HG03521 (cell line): ENCODE measurements at regions not wholly inside any gene's neighbourhood (a gene's known extent, or its start where the extent isn't known, plus 50 kb on each side); places are given as distances from the start of the nearest gene placed in this dataset.

Experiments used
- ATAC-seq: cut with Tn5 transposase; IDR thresholded peaks from one replicate; pipeline ENCODE4 v1.9.1; 2021; ENCODE audit warnings: mild to moderate bottlenecking, moderate library complexity; ENCODE audit not compliant: unreplicated experiment

GRCh38 chr19:29098091-29098490 is 114.9 kb downstream of the UQCRFS1 start:
- ATAC-seq = no peak

- ATAC-seq = no peak
Observed at GRCh38 chr19:29096896-29097295, 116.1 kb downstream of the UQCRFS1 start.

GRCh38 chr19:29093553-29093908 is 119.4 kb downstream of the UQCRFS1 start:
- no peak for ATAC-seq

DNA sequence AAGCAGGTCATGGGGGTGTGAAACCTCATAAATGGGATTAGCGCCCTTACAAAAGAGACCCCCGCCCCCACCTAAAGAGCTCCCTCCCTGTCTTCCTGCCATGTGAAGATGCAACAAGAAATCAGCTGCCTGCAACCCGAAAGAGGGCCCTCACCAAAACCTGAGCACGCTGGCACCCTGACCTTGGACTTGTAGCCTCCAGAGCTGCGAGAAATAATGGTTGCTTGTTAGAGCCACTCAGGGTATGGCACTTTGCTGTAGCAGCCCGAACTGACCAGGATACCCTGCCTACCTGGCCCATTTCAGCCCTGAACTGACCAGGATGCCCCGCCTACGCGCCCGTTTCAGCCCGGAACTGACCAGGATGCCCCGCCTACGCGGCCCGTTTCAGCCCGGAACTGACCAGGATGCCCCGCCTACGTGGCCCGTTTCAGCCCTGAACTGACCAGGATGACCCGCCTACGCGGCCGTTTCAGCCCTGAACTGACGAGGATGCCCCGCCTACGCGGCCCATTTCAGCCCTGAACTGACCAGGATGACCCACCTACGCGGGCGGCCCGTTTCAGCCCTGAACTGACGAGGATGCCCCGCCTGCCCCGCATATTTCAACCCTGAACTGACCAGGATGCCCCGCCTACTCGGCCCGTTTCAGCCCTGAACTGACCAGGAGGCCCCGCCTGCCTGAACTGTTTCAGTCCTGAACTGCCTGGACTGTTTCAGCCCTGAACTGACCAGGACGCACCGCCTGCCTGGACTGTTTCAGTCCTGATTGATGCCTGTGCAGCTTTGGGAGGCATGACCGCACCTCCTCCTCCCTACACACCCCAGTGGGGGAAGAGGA is 120.0 kb downstream of the UQCRFS1 start:
- no peak for ATAC-seq

DNA sequence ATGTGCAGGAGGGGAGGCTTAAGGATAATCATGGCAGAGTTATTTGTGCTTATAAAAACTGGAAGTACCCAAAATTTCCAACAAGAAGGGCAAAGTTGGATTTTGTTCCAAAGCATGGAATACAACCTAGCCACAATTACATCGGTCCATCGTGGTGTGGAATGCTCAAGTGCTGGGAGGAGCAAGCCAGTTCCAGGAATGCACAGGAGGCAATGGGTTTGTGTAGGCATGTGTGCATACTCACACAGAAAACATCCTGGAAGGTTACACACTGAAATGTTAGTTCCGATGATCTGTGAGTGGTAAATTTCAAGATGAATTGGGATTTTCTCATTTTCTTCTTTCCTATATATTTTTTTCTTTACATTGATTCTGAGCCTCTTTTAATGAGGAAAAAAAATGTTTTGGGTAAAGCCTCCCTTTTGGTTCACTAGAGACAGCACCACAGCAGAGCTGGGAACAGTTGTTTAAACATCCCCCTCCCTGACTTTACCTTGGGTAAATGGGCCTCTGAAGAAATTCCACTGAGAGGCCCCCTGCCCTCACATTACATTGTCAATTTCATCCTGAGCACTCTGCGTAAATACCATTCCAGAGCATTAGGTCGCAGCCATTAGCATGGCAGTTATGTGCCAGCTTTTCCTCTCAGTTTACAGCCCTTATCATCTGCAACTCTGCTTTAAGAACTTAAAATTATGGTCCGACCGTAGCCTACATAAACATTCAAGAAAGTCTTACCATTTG is 122.0 kb downstream of the UQCRFS1 start:
- ATAC-seq = no peak

GRCh38 chr19:29089315-29089870 is 123.6 kb downstream of the UQCRFS1 start:
- no peak for ATAC-seq

DNA sequence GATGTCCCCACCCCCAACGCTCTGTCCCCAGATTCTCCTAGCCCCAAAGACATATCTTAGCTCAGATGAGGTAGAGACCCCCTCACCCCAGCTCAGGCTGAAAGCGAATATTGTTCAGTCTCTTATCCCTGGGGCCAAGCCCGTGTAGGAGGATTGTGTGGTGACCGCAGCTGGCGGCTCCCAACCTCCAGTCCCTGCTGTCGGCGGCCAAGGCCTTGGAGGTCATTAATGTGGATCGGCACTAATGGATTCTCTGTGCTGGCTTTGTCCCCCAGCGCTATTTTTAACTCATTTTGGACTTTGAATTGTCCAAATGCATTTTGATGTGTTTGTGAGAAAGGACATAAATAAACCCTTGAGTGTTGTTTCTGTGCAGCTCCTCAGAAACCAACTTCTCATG is 124.2 kb downstream of the UQCRFS1 start:
- ATAC-seq = no peak

GRCh38 chr19:29086646-29087045 is 126.3 kb downstream of the UQCRFS1 start:
- no peak for ATAC-seq

DNA sequence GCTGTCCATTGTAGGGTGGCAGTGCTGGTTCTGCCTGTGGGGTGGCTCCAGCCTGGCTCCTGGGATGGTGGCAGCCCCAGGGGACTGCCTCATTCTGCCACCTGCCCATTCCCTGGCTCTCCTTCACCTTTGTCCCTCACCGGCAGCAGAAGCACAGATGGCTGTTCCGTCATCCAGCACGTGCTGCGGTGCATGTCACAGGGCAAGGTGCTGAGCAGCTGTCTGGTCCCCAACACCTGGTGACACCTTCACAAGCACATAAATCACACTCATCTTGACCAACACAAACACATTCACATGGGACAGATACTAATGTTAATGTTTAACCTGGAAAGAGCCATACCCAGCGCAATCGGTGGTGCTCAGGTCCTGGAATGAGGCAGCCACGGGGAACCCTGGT is 126.8 kb downstream of the UQCRFS1 start:
- ATAC-seq = no peak

DNA sequence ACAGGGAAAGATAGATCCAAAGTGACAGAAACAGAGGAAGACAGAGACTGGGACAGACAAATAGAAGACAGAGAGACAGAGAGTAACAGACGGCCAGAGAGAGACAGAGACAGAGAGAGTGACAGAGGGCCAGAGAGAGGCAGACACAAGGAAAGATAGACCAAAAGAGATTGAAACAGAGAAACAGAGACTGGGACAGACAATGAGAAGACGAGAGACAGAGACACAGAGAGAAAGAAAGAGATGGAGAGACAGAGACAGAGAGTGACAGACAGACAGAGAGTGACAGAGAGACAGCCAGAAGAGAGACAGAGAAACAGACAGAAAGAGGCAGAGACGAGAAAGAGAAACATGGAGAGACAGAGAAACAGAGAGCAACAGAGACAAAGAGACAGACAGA is 127.3 kb downstream of the UQCRFS1 start:
- no peak for ATAC-seq

- ATAC-seq = no peak
Observed at GRCh38 chr19:29085206-29085605, 127.7 kb downstream of the UQCRFS1 start.

GRCh38 chr19:29084266-29084665 is 128.7 kb downstream of the UQCRFS1 start:
- ATAC-seq = no peak

DNA sequence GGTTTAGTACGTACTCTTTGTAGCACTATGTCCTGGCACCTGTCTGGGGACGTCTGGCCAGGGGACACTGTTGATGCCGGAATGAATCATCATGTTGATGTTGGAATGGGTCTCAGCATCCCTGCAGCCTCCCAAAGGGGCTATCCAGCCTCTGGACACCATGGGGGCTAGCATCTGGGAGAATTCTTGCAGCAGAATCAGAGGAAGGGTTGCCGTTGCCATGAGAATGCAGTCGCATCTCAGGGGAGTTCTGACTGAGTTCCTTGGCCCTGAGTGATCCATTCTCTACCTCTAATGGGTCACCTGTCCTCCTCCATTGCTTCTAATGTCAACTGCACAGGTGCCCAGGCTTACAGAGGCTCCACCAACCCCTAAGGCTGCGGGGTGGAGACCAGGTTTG is 129.1 kb downstream of the UQCRFS1 start:
- ATAC-seq = no peak

DNA sequence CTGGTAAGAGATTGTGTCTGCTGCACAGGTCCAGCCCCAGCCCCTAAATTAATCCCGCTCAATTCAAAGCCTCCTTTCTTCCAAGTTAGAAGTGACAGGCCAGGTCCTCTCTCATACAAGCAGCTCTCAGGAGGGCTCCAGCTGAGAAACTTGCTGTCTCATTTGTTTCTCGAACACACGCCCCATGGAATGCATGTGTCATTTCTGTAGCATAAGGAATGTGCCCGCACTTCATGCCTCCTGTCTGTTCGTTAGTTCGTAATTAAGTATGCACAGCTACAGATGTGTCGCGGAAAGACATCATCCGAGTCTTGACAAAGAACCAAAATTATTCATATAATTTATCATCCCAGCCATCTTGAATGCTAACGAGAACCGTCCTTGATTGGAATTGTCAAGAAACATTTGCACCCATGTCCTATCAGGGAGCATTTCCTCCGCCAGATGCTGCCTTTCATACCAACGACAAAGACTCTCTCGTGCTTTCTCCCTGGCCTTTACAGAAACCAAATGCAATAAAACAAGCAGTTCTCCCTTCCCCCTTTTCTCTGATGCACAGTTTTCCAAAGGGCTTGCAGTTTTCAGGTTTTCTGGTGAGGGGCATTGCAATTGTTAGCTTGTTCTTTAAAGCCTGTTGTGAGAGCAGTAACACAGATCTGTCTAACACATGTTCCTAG is 133.5 kb downstream of the UQCRFS1 start:
- ATAC-seq = no peak

DNA sequence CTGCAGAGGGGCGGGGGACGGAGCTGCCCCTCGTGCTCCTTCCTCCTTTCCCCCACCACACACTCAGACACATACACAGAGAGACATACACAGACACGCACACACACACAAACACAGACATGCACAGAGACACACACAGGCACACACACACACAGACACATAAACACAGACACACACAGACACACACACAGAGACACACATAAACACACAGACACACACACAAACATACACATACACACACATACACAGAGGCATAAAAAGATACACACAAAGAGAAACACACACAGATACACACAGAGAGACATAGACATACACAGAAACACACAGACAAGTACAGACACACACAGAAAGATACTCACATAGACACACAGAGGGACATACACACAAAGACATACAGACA is 136.0 kb downstream of the UQCRFS1 start:
- ATAC-seq = no peak

DNA sequence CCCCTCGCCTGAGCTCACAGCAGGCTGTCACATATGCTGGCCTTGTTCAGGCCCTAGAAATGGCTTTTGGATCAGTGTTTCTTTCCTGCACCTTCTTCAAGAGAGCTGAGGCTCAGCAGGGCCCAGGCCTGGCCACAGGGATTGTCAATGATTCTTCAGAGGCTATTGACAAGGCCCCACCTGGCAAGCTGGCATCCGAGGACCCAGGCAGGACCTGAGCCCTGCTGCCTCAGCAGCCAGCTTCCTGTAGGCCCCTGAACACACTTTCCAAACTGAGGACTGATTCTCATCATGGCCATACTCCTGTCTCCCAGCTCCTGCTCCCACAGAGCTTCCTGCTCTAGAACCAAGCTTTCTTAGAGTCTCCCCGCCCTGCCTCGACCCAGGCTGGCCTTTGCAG is 136.8 kb downstream of the UQCRFS1 start:
- ATAC-seq = no peak

DNA sequence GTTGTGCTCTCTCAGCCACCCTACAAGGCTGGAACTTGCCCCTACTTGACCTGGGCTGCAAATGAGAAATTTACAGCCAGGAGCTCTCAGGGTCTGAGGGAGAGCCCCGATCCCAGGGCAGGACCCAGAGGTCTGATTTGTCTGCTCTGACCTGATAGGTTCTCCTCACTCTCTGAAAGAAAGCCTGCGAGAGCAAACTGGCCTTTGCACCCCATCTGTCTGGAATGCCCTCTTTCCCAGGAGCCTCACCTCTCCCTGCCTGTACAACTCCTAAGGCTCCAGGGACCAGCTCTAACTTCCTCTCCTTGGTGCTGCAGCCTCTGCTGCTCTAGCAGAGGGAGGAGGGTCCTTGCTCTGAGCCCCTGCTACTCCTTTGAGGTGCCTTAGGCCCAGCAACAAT is 137.8 kb downstream of the UQCRFS1 start:
- no peak for ATAC-seq

- no peak for ATAC-seq
Observed at GRCh38 chr19:29074579-29074978, 138.4 kb downstream of the UQCRFS1 start.

DNA sequence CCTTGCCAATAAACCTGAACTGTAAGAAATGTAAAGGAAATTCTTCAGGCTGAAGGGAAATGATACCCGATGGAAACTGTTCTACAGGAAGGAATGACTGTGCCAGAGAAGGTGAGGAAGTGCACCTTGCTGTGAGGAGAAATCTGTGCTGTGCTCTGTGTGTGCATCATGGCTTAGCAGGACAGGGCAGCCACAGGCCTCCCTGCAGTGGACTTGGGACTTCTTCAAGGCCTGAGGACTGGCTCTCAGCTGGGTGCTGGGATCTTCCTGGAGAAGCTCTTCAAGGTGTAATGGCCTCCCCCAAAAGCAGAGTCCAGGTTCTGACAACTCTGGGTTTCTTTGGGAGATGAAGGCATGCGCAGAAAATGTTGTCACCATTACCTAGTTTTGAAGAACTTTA is 145.1 kb downstream of the UQCRFS1 start:
- no peak for ATAC-seq

DNA sequence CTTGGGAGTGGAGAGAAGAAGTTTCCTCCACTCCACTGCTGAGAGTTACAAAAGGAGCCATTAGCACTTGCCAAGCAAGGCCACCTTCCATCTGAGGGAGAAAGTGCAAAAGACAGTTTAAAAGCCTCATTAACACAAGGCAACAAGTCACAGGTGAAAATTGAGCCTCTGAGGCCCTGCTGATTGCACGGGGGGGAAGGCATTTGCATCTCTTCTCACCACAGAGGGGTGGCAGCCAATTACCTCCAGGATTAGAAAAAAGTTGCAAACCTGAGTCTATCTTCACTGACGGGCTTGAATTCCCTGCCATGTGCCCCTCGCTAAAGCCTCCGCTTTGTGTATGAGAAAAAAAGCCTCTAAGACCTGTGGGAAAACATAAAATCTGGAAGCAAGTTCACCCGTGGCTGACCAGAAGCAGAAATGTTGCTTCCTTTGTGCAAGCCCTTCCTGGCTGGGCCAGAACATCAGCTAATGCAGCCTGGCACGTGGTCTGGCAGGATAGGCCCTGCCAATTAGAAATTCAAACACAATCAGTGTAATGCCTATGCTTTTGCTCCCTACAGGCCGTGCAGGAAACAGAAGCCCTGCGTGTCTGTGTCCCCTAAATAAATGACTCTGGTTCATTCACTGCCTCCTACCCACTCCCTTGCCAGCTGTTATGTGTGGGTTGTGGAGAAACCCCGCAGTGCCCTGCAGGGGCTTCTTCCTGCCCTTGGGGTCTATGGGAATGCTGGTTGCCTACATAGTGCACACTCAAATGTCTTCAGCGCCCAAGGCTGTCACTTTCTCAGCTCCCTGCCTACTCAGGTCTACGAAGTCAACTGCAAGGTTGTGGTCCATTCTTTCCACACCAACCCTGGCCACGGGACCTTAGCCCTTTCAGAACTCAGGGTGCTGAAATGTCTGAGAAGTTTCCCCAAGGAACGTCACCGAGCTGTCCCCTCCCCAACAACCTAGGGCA is 150.2 kb downstream of the UQCRFS1 start:
- ATAC-seq = no peak
